GM18907 (cell line): ENCODE measurements at regions not wholly inside any gene's neighbourhood (a gene's known extent, or its start where the extent isn't known, plus 50 kb on each side); places are given as distances from the start of the nearest gene placed in this dataset.
"Not testable (repeated sequence)": the region's sequence is repeated elsewhere in the genome, so short reads cannot be mapped to it uniquely, and the experiment has no call there.

Source experiments
- ATAC-seq: cut with Tn5 transposase; IDR thresholded peaks from one replicate; pipeline ENCODE4 v1.9.1; 2021; ENCODE audit warnings: mild to moderate bottlenecking, moderate library complexity; ENCODE audit not compliant: unreplicated experiment

GRCh38 chr2:8230466-8230865 lies 451.4 kb upstream of the ID2 start:
- no peak for ATAC-seq

- ATAC-seq, result no peak
Observed at GRCh38 chr2:8231902-8232301, 450.0 kb upstream of the ID2 start.

- no peak for ATAC-seq
Observed at GRCh38 chr2:8232871-8233270, 449.0 kb upstream of the ID2 start.

DNA sequence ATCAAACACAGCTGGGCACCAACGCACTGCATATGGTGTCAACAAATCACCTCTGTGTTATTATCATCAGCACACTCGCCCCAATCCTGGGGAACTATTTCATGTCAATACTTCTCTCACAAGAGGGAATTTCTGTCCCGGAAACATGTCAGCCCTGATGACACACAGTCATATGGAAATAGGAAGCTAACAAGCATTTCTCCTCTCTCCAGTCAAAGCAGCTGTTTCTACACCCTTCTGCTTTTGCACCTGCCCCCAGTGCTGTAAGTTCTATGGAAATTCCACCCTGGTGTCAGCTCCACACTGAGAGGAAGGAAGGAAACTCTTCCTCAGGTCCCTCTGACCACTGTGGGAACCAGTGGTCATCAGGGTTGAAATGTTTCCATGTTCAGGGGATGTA lies 447.6 kb upstream of the ID2 start:
- ATAC-seq, result peak; percentile 40

DNA sequence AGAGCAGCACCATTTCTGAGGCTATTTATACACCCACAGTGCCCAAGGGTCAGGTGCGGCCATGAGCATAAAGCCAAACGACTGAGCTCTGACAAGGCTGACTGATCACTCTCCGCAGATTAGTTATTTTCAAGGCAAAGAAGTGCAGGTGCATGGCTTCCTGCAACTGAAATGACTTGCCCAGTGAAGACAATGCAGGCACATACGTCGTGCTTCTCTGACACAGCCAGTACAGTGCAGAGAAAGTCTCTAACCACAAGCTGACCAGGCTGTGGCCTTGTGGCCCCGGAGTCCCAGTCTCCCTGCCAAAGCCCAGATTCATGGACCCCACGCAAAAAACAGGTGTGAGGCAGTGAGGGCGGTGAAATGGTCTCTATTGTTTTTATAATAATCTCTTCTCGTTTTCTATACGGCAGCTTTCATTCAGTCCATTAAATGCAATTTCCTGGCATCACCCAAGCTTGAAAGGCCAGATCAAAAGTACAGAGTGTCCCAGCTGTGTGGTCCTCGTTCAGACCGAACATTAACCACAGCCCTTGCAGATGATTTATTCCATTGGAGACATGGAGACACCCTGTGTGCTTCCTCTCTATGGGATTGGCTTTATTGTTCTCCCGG lies 447.0 kb upstream of the ID2 start:
- peak; percentile 94 for ATAC-seq

GRCh38 chr2:8235419-8235818 lies 446.4 kb upstream of the ID2 start:
- no peak for ATAC-seq

DNA sequence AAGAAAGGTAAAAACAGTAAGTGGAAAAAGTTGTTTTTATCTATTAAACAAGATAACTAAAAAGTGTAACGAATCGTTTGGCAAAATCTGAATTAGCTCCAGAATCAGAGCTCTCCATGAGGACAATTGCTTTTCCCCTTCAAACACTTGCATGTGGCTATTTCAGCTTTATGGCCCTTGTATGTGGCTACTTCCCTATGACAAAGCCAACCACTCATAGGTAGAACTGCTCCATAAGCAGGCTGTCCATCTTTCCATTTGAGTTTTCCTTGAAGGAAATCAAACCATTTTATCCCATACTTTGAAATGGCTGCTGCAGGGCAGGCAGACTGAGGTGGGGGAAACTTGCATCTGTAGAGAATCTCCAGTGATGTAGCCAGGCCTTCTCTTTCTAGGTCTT lies 445.5 kb upstream of the ID2 start:
- ATAC-seq, result no peak

- no peak for ATAC-seq
Observed at GRCh38 chr2:8238521-8239230, 443.2 kb upstream of the ID2 start.

DNA sequence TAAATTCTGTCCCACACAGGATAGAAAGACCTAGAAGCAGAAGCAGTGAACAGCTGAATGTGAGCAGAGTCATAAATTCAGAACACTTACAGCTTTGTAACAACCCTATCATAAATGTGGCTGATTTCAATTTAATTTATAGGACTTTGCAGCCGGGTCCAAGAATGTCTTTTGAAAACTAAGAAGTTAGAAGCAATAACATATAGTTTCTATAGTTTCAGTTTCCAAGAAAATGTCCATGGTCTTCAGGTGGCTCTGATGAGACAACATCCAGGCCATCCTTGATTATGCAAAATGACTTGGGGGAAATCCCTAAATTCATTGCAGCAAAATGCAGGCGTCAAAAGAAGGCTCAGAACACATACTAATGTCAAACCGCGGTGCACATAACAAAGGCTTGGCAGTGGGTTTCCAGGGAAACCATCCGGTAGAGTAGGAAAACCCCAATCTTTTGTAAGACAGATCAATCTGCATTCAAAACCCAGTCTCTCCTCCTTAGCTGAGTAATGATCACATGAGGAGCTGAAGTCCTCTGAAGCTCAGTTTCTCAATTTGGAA lies 442.2 kb upstream of the ID2 start:
- no peak for ATAC-seq

- no peak for ATAC-seq
Observed at GRCh38 chr2:8241317-8241716, 440.5 kb upstream of the ID2 start.

GRCh38 chr2:8242739-8243138 lies 439.1 kb upstream of the ID2 start:
- ATAC-seq, result no peak

DNA sequence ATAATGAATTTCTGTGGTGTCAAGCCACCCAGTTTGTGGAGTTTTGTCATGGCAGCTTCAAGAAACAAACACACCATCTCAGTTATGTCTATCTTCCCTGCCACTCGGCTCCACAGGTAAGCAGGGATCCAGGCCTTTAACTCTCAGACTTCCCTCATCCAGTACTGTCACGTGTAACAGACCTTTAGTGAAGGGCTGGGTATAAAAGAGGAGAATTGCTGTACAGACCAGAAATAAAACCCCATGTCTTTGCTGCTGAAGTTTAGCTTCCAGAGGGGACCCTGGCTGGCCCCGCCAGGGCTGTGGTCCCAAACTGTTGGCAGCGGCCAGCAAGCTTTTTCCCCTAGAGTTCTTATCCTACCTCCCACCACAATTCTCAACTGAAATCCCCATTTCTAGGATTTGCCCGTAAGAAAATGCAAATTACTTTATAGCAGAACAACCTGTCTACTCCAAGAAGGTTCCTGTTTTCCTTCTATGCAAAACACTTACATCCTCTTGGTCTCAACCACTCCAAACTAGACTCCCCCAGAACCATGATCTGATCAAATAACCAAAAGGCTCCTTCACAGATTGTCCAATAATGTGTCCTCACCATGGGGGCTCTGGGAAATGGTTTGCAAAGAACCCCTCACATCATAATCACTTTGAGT lies 438.0 kb upstream of the ID2 start:
- no peak for ATAC-seq

DNA sequence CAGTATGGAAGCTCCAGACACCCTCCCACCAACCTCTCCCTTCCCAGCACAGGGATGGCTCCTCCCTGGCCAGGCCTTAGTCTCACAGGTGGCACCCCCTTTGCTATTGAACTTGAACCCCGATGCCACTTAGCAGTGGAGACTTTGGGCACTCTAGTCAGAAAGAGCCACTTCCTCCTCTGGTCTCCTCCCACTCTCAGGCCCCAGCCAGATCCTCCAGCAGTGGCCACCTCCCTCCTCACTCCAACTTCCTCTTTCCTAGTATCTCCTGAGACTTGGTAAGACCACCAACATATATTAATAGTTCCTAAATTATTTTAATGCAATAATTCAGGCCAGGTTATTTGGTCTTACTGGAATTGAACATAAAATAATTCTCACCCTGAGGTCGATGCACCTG lies 437.2 kb upstream of the ID2 start:
- ATAC-seq, result no peak

- no peak for ATAC-seq
Observed at GRCh38 chr2:8246137-8246536, 435.7 kb upstream of the ID2 start.

DNA sequence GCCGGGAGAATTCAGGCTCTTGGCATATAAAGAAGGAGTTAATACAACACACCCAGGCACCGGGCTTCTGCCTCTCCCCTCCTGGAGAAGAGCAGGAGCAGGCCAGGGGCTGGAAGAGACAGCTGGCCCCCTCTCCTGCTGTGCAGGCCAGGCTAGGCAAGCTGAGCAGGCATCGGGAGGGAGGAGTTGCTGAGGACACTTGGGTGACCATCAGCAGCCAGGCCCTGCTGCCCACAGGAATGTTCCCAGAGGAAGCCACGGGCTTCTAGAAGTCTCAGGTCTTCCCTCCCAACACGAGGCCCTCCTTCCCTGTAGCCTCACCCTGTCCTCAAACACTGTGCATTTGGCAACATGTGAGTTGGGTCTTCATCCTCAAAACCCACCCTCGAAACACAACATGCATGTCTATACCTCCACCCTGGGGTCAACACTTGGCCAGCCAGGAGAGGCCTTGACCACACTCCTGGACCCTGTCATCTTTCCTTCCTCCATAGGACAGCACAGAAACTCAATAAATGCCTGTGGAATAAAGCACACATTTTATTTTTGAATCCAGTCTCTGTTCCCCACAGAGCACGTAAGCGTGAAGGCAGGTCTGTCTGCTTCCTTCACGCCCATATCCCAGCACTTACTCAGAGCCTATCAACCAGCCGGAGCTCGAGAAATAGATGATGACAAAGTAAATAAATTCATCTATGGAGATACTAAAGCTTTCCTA lies 433.8 kb upstream of the ID2 start:
- no peak for ATAC-seq

DNA sequence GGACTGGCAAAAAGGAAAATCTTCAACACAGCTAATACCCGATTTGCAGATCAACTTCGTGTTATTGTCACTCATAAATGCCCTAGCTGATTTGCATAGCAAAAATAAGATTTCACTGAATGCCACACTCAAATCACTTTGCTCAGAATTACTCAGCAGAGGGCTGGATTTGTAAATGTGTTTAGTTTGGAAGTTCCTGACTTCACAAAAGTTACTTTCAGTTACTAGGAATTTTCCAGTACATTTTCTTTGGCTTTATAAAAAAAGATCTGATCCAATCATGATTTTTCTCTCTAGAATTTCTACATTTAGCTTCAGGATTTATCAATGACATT lies 433.3 kb upstream of the ID2 start:
- no peak for ATAC-seq

- ATAC-seq, result no peak
Observed at GRCh38 chr2:8249141-8249540, 432.7 kb upstream of the ID2 start.

DNA sequence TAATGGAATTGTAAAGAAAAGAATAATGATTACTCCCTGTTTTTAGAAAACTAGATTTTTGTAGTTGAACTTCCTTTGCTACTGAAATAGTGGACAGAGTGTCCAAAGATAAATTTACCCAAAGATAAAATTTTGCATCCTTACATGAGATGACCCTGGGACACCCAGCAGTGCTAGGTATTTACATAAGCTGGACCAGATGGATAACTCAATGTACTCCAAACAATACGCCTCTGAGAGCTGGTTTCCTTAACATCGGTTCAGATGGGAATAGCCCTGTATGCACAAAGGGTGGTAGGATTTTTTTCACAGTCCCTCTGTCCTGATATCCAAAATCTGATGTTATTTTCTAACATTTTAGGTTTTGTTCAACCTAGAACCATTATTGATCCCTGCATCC lies 432.1 kb upstream of the ID2 start:
- no peak for ATAC-seq

DNA sequence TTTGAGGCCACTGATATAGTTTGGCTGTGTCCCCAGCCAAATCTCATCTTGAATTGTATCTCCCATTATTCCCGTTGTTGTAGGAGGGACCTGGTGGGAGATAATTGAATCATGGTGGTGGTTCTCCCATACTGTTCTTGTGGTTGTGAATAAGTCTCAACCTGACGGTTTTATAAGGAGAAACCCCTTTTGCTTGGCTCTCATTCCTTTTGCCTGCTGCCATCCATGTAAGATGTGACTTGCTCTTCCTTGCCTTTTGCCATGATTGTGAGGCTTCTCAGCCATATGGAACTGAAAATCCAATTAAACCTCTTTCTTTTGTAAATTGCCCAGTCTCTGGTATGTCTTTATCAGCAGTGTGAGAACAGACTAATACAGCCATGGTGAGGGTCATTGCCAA lies 431.6 kb upstream of the ID2 start:
- not testable (repeated sequence) for ATAC-seq

DNA sequence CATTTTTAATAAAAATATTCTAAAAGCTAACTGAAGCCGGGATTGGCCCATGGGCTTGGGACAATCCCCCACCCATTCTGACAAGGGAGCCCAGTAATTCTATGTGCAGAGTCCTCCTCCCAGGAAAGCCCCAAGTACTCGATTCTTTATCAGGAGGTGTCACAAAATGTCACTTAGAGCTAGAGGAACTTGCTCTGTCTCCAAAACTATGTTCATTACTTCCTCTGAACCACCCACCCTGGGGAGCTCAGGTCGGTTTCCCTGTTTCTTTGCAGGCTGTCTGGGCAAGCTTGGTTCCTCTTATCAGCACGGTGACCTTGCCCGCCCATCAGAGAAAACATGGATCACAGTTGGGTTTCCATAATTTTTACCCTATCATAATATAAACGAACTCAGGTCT lies 430.6 kb upstream of the ID2 start:
- no peak for ATAC-seq

GRCh38 chr2:8251856-8252255 lies 430.0 kb upstream of the ID2 start:
- ATAC-seq, result no peak
